ENCODE measurements at regions not wholly inside any gene's neighbourhood (a gene's known extent, or its start where the extent isn't known, plus 50 kb on each side); places are given as distances from the start of the nearest gene placed in this dataset.
"Not testable (repeated sequence)": the region's sequence is repeated elsewhere in the genome, so short reads cannot be mapped to it uniquely, and the experiment has no call there.

- no peak for DNase-seq (ENCODE audit: low read depth, low spot score)
- no TSS peak for BruUV-seq (replicated peaks)
- POLR2A ChIA-PET = no interaction called here
- CTCF ChIA-PET = no interaction called here
- Histone ChIP-seq H3K36me3 (ENCODE audit: control insufficient read depth, insufficient read depth, low read length) (no peaks in the 10 kb centered on the region), H3K4me3 (ENCODE audit: low read depth in 2 of 2, low read length in 2 of 2) (no peak overlapping the region), H3K27ac (ENCODE audit: low read length) (no peak overlapping the region), H3K27me3 (ENCODE audit: control insufficient read depth, insufficient read depth, low read length) (no peaks in the 10 kb centered on the region), H3K9me3 (ENCODE audit: control insufficient read depth, insufficient read depth, low read depth, low read length) (no peaks in the 10 kb centered on the region), H3K4me1 (ENCODE audit: control insufficient read depth, insufficient read depth, low read length) (no peaks in the 10 kb centered on the region)
- in situ Hi-C loops (cut with HindIII; ENCODE audit: low pct_unique_long_range_greater_than_20kb, low sequenced_read_pairs) = no loop called here
- no peak for ATAC-seq
- intact Hi-C loops (cut with micrococcal nuclease; ENCODE audit: unreplicated experiment) = no loop called here
- TF ChIP-seq TCF7L2 (IDR thresholded peaks at IDR 0.05; ENCODE audit: low read depth, low read length) (no peak), POLR2AphosphoS5 (IDR thresholded peaks at IDR 0.05; ENCODE audit: low read depth, low read length) (no peak), SIN3A (IDR thresholded peaks at IDR 0.05; ENCODE audit: borderline replicate concordance, insufficient read depth, low read depth, low read length) (no peak)
Observed at GRCh38 chr4:57303012-57303751, 193.0 kb upstream of the IGFBP7 start.

- BruUV-seq (replicated peaks); POLR2A ChIA-PET; ATAC-seq: not testable (repeated sequence)
Observed at GRCh38 chr4:57300300-57300699, 190.1 kb upstream of the IGFBP7 start.

GRCh38 chr4:57291911-57292310 is 181.7 kb upstream of the IGFBP7 start:
- CTCF ChIA-PET = no interaction called here
- ATAC-seq = no peak
- TF ChIP-seq CTCF (IDR thresholded peaks at IDR 0.05) = no peak
- in situ Hi-C loops (cut with HindIII; ENCODE audit: low pct_unique_long_range_greater_than_20kb, low sequenced_read_pairs) (no loop called here), intact Hi-C loops (cut with micrococcal nuclease; ENCODE audit: unreplicated experiment) (no loop called here)
- no peak overlapping the region for H3K27ac ChIP-seq (ENCODE audit: low read length)
- no TSS peak for BruUV-seq (replicated peaks)
- no peaks in the 10 kb centered on the region for H3K27me3 ChIP-seq (ENCODE audit: control insufficient read depth, insufficient read depth, low read length)
- H3K4me1 ChIP-seq (ENCODE audit: control insufficient read depth, insufficient read depth, low read length) = no peaks in the 10 kb centered on the region
- POLR2A ChIA-PET = no interaction called here
- H3K4me3 ChIP-seq (ENCODE audit: low read depth in 2 of 2, low read length in 2 of 2) = no peak overlapping the region
- H3K9me3 ChIP-seq (ENCODE audit: control insufficient read depth, insufficient read depth, low read depth, low read length) = no peaks in the 10 kb centered on the region
- no peak for DNase-seq (ENCODE audit: low read depth, low spot score)
- H3K36me3 ChIP-seq (ENCODE audit: control insufficient read depth, insufficient read depth, low read length) = no peaks in the 10 kb centered on the region

More at GRCh38 chr4:57300300-57300699, 190.1 kb upstream of the IGFBP7 start:
- H3K27ac ChIP-seq (ENCODE audit: low read length); DNase-seq (ENCODE audit: low read depth, low spot score); in situ Hi-C loops (cut with HindIII; ENCODE audit: low pct_unique_long_range_greater_than_20kb, low sequenced_read_pairs); H3K27me3 ChIP-seq (ENCODE audit: control insufficient read depth, insufficient read depth, low read length); H3K36me3 ChIP-seq (ENCODE audit: control insufficient read depth, insufficient read depth, low read length); H3K9me3 ChIP-seq (ENCODE audit: control insufficient read depth, insufficient read depth, low read depth, low read length); CTCF ChIA-PET; intact Hi-C loops (cut with micrococcal nuclease; ENCODE audit: unreplicated experiment); H3K4me1 ChIP-seq (ENCODE audit: control insufficient read depth, insufficient read depth, low read length); H3K4me3 ChIP-seq (ENCODE audit: low read depth in 2 of 2, low read length in 2 of 2): not testable (repeated sequence)

GRCh38 chr4:57287687-57288604 is 177.8 kb upstream of the IGFBP7 start:
- Histone ChIP-seq H3K27me3 (ENCODE audit: control insufficient read depth, insufficient read depth, low read length) (no peaks in the 10 kb centered on the region), H3K4me3 (ENCODE audit: low read depth in 2 of 2, low read length in 2 of 2) (no peak overlapping the region), H3K36me3 (ENCODE audit: control insufficient read depth, insufficient read depth, low read length) (no peaks in the 10 kb centered on the region), H3K4me1 (ENCODE audit: control insufficient read depth, insufficient read depth, low read length) (no peaks in the 10 kb centered on the region), H3K9me3 (ENCODE audit: control insufficient read depth, insufficient read depth, low read depth, low read length) (no peaks in the 10 kb centered on the region), H3K27ac (ENCODE audit: low read length) (no peak overlapping the region)
- in situ Hi-C loops (cut with HindIII; ENCODE audit: low pct_unique_long_range_greater_than_20kb, low sequenced_read_pairs) = no loop called here
- ATAC-seq (no peak), DNase-seq (ENCODE audit: low read depth, low spot score) (no peak)
- BruUV-seq (replicated peaks) = no TSS peak
- POLR2A ChIA-PET = no interaction called here
- CTCF ChIA-PET = no interaction called here
- intact Hi-C loops (cut with micrococcal nuclease; ENCODE audit: unreplicated experiment) = no loop called here
- TF ChIP-seq TCF7L2 (IDR thresholded peaks at IDR 0.05; ENCODE audit: low read depth, low read length) = no peak
- no peak for TF ChIP-seq POLR2AphosphoS5 (IDR thresholded peaks at IDR 0.05; ENCODE audit: low read depth, low read length)
- TF ChIP-seq REST (IDR thresholded peaks at IDR 0.05; ENCODE audit: insufficient read depth in 1 of 2, low read depth in 2 of 2, low read length in 1 of 2) = no peak
- no peak for TF ChIP-seq SIN3A (IDR thresholded peaks at IDR 0.05; ENCODE audit: borderline replicate concordance, insufficient read depth, low read depth, low read length)
- TF ChIP-seq CTCF (IDR thresholded peaks at IDR 0.05) = no peak
